Esophagus muscularis mucosa (tissue), 4 donors: ENCODE measurements at regions not wholly inside any gene's neighbourhood (a gene's known extent, or its start where the extent isn't known, plus 50 kb on each side); places are given as distances from the start of the nearest gene placed in this dataset.

Source experiments
- EP300 ChIP-seq: sonication (generic); formaldehyde crosslinking; IDR thresholded peaks from one replicate; pipeline ENCODE4 v1.6.1; 2017; ENCODE audit warnings: antibody characterized with exemption
- POLR2A ChIP-seq: fragments of 450-650 bp; IDR thresholded peaks from one replicate; pipeline ENCODE4 v1.6.1; 2017; ENCODE audit warnings: antibody characterized with exemption, moderate library complexity, mild to moderate bottlenecking, low read depth
- POLR2AphosphoS5 ChIP-seq, 2 donors: sonication (generic); formaldehyde crosslinking; IDR thresholded peaks; one replicate each; pipeline ENCODE4 v1.6.1; 2017; ENCODE audit warnings: antibody characterized with exemption in 2 of 2
- TF ChIP-seq, protein P1 (sequence below), 3 experiments: fragments of 200-600 bp in 2 of 3; fragments of 450-650 bp in 1 of 3; sonication (generic) in 2 of 3; IDR thresholded peaks; one replicate each; pipeline ENCODE4 v1.5.1; 2017 to 2019; ENCODE audit warnings: antibody characterized with exemption in 3 of 3, mild to moderate bottlenecking in 2 of 3, moderate library complexity in 1 of 3

DNA sequence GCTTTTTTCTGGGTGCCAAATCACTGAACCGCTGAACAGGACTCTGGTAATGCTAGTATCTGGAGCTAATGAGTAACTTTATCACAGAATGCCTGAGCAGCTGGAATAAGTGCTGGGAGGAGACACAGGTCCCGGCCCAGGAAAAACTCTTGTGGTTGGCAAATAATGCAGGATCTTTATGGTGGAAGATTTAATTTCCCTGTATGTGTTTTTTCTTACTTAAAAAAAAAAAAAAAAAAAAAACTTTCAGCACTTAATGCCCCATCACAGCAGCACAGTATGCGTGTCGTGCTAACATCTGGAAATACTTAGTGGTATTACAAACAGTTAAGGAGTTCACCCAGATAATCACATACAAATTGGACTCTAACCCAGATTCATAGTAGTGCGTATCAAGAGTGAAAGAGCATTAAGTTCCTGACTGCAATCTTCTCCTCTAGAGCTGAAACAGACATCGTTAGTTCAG is 220.7 kb downstream of the TOMM20 start:
- TF ChIP-seq POLR2A (no peak), POLR2AphosphoS5 (IDR thresholded peaks at IDR 0.05) (no peak), EP300 (no peak)
- TF ChIP-seq, protein P1, sequence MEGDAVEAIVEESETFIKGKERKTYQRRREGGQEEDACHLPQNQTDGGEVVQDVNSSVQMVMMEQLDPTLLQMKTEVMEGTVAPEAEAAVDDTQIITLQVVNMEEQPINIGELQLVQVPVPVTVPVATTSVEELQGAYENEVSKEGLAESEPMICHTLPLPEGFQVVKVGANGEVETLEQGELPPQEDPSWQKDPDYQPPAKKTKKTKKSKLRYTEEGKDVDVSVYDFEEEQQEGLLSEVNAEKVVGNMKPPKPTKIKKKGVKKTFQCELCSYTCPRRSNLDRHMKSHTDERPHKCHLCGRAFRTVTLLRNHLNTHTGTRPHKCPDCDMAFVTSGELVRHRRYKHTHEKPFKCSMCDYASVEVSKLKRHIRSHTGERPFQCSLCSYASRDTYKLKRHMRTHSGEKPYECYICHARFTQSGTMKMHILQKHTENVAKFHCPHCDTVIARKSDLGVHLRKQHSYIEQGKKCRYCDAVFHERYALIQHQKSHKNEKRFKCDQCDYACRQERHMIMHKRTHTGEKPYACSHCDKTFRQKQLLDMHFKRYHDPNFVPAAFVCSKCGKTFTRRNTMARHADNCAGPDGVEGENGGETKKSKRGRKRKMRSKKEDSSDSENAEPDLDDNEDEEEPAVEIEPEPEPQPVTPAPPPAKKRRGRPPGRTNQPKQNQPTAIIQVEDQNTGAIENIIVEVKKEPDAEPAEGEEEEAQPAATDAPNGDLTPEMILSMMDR (IDR thresholded peaks at IDR 0.05), result no peak
